Keratinocyte (primary cell): ENCODE measurements at regions not wholly inside any gene's neighbourhood (a gene's known extent, or its start where the extent isn't known, plus 50 kb on each side); places are given as distances from the start of the nearest gene placed in this dataset.

Experiments
- CTCF ChIP-seq, 3 experiments: IDR thresholded peaks in 1 of 3; conservative IDR thresholded peaks in 1 of 3; optimal IDR thresholded peaks in 1 of 3; 2 replicates in 2 of 3; 3 replicates in 1 of 3; pipeline versions ENCODE3 to v1.5.1; 2011; ENCODE audit warnings: low read length in 3 of 3, mild to moderate bottlenecking in 3 of 3, moderate library complexity in 2 of 3, control low read depth in 1 of 3, inconsistent platforms in 1 of 3; ENCODE audit not compliant: insufficient read depth in 2 of 3; ENCODE audit errors: extremely low read depth in 1 of 3
- EZH2 ChIP-seq: IDR thresholded peaks from one replicate; pipeline ENCODE4 v1.6.1; 2012; ENCODE audit warnings: inconsistent platforms, mild to moderate bottlenecking, low read length, moderate library complexity

- TF ChIP-seq CTCF (optimal IDR thresholded peaks at IDR 0.05 in 1 of 3, IDR thresholded peaks at IDR 0.05 in 1 of 3, conservative IDR thresholded peaks at IDR 0.05 in 1 of 3; ENCODE audit: extremely low read depth in 1 of 3, insufficient read depth in 2 of 3, low read length in 3 of 3) (no peak), EZH2 (no peak)
These were observed 265.0 kb downstream of the RBM26 start for GRCh38 chr13:79141082-79141481.
